Osteocyte (in vitro differentiated cells): ENCODE measurements at regions not wholly inside any gene's neighbourhood (a gene's known extent, or its start where the extent isn't known, plus 50 kb on each side); places are given as distances from the start of the nearest gene placed in this dataset.
"Not testable (repeated sequence)": the region's sequence is repeated elsewhere in the genome, so short reads cannot be mapped to it uniquely, and the experiment has no call there.

Source experiments
- DNase-seq: peaks from one replicate; pipeline ENCODE4 v3.0.0; 2021; ENCODE audit warnings: mixed read lengths; ENCODE audit not compliant: unreplicated experiment; ENCODE audit errors: extremely low spot score
- H3K27ac Mint-ChIP-seq: one replicate; pipeline ENCODE4 v1.8.0; 2021; ENCODE audit warnings: mild to moderate bottlenecking, mixed read lengths; ENCODE audit not compliant: unreplicated experiment
- H3K27me3 Mint-ChIP-seq: one replicate; pipeline ENCODE4 v1.8.0; 2021; ENCODE audit warnings: mixed read lengths; ENCODE audit not compliant: unreplicated experiment
- H3K36me3 Mint-ChIP-seq: one replicate; pipeline ENCODE4 v1.8.0; 2021; ENCODE audit warnings: mixed read lengths; ENCODE audit not compliant: unreplicated experiment
- H3K4me1 Mint-ChIP-seq: one replicate; pipeline ENCODE4 v1.8.0; 2021; ENCODE audit warnings: mixed read lengths; ENCODE audit not compliant: unreplicated experiment
- H3K4me3 Mint-ChIP-seq: one replicate; pipeline ENCODE4 v1.8.0; 2021; ENCODE audit warnings: mild to moderate bottlenecking, moderate library complexity, mixed read lengths; ENCODE audit not compliant: unreplicated experiment
- H3K9me3 Mint-ChIP-seq: one replicate; pipeline ENCODE4 v1.8.0; 2021; ENCODE audit warnings: mixed read lengths; ENCODE audit not compliant: unreplicated experiment
- TF ChIP-seq, protein P1 (sequence below): fragments of 200-600 bp; sonication (generic); IDR thresholded peaks from 2 replicates; pipeline ENCODE4 v1.5.0; 2021; ENCODE audit warnings: antibody characterized with exemption, mild to moderate bottlenecking, moderate library complexity

DNA sequence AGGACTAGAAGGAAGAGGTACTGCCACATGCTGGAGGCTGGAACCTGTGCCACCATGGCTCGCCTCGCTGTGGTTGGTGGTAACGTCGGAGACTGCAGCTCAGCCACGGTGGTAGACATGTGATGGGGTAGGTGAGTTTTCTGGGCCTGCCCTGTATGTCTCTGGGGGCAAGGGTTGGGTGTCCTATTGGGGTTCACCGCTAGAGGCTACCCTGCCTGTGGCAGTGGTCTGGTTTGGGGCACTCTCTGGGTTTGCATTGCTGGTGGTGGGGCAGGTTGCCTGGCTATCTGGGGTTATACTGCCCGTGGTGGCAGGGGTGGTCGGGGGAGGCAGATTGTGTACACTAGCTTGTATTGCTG lies 79.3 kb upstream of the KCNJ18 start:
- H3K27ac Mint-ChIP-seq = no peak overlapping the region
- no peaks in the 10 kb centered on the region for H3K4me1 Mint-ChIP-seq
- no peaks in the 10 kb centered on the region for H3K27me3 Mint-ChIP-seq
- no peaks in the 10 kb centered on the region for H3K36me3 Mint-ChIP-seq
- DNase-seq = no peak
- TF ChIP-seq, protein P1, sequence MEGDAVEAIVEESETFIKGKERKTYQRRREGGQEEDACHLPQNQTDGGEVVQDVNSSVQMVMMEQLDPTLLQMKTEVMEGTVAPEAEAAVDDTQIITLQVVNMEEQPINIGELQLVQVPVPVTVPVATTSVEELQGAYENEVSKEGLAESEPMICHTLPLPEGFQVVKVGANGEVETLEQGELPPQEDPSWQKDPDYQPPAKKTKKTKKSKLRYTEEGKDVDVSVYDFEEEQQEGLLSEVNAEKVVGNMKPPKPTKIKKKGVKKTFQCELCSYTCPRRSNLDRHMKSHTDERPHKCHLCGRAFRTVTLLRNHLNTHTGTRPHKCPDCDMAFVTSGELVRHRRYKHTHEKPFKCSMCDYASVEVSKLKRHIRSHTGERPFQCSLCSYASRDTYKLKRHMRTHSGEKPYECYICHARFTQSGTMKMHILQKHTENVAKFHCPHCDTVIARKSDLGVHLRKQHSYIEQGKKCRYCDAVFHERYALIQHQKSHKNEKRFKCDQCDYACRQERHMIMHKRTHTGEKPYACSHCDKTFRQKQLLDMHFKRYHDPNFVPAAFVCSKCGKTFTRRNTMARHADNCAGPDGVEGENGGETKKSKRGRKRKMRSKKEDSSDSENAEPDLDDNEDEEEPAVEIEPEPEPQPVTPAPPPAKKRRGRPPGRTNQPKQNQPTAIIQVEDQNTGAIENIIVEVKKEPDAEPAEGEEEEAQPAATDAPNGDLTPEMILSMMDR = no peak
- no peak overlapping the region for H3K4me3 Mint-ChIP-seq
- H3K9me3 Mint-ChIP-seq = peaks cover 3% of the 10 kb centered on the region

DNA sequence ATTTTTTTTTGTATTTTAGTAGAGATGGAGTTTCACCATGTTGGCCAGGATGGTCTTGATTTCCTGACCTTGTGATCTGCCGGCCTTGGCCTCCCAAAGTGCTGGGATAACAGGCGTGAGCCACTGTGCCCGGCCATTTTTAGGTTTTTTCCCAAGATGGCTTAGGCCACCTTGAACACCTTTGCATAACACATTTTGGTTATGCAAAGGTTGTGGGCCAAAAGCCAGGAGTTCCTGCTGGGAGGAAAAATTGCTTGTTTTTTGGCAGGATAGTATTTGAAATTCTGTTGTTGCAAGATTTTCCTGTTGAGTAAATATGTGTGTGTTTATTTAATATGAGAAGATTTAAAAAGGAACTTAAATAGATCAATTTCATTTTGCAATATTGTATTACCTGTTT lies 65.3 kb upstream of the KCNJ18 start:
- H3K4me1 Mint-ChIP-seq, H3K27me3 Mint-ChIP-seq: not testable (repeated sequence)

More for the DNA sequence above, 65.3 kb upstream of the KCNJ18 start:
- peaks cover 16% of the 10 kb centered on the region for H3K9me3 Mint-ChIP-seq
- not testable (repeated sequence) for H3K36me3 Mint-ChIP-seq, H3K27ac Mint-ChIP-seq, DNase-seq, H3K4me3 Mint-ChIP-seq
